ENCODE measurements at regions not wholly inside any gene's neighbourhood (a gene's known extent, or its start where the extent isn't known, plus 50 kb on each side); places are given as distances from the start of the nearest gene placed in this dataset.

DNA sequence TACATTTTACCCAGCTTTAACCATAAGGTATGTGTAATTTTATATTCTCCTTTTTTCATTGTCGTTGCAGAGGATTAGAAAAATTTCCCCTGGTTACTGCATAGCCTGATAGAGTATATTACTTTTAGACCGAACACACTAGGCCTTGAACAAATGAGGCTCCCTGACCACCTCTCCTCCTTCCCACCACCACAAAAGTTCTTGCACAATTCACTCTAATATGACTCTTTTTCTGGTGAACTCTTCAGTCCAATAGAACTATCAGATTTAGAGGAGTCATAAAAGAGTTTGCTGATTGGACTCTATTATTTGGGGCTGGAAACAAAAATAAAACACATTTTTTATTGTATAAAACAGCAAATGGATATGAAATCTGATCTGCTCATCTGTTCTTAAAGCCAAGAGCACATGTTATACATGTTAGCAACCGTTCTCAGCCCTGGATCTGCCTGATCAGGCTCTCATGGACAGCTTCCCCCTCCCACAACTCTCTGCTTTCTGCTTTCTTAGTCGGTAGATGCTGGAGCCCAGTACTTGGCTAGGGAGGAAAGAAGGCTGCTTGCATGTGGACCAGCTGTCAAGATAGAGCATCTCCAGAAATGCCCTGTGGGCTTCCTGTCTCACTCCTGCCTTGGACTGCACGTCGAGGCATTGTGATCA lies 83.5 kb downstream of the CD164 start:
- H3K27ac ChIP-seq, result no peak overlapping the region
- no peaks in the 10 kb centered on the region for H3K9me3 ChIP-seq (ENCODE audit: severe bottlenecking)
- DNase-seq, result no peak
- TF ChIP-seq, protein P1, sequence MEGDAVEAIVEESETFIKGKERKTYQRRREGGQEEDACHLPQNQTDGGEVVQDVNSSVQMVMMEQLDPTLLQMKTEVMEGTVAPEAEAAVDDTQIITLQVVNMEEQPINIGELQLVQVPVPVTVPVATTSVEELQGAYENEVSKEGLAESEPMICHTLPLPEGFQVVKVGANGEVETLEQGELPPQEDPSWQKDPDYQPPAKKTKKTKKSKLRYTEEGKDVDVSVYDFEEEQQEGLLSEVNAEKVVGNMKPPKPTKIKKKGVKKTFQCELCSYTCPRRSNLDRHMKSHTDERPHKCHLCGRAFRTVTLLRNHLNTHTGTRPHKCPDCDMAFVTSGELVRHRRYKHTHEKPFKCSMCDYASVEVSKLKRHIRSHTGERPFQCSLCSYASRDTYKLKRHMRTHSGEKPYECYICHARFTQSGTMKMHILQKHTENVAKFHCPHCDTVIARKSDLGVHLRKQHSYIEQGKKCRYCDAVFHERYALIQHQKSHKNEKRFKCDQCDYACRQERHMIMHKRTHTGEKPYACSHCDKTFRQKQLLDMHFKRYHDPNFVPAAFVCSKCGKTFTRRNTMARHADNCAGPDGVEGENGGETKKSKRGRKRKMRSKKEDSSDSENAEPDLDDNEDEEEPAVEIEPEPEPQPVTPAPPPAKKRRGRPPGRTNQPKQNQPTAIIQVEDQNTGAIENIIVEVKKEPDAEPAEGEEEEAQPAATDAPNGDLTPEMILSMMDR (IDR thresholded peaks at IDR 0.05; ENCODE audit: low read depth, low read length), result no peak
- H3K4me3 ChIP-seq (ENCODE audit: low read depth, low read length), result no peak overlapping the region
- no peaks in the 10 kb centered on the region for H3K27me3 ChIP-seq (ENCODE audit: insufficient read depth, low read depth, severe bottlenecking)
- no peaks in the 10 kb centered on the region for H3K36me3 ChIP-seq

- DNase-seq, result no peak
- H3K4me3 ChIP-seq (ENCODE audit: low read depth, low read length), result no peak overlapping the region
- no peaks in the 10 kb centered on the region for H3K27me3 ChIP-seq (ENCODE audit: insufficient read depth, low read depth, severe bottlenecking)
- no peaks in the 10 kb centered on the region for H3K9me3 ChIP-seq (ENCODE audit: severe bottlenecking)
- H3K36me3 ChIP-seq, result no peaks in the 10 kb centered on the region
- no peak overlapping the region for H3K27ac ChIP-seq
- TF ChIP-seq, protein P1 (IDR thresholded peaks at IDR 0.05; ENCODE audit: low read depth, low read length), result no peak
These were observed 84.7 kb downstream of the CD164 start for GRCh38 chr6:109297406-109298110.

GRCh38 chr6:109296971-109297372 lies 85.3 kb downstream of the CD164 start:
- TF ChIP-seq, protein P1 (IDR thresholded peaks at IDR 0.05; ENCODE audit: low read depth, low read length), result no peak
- no peaks in the 10 kb centered on the region for H3K27me3 ChIP-seq (ENCODE audit: insufficient read depth, low read depth, severe bottlenecking)
- no peak overlapping the region for H3K27ac ChIP-seq
- no peaks in the 10 kb centered on the region for H3K9me3 ChIP-seq (ENCODE audit: severe bottlenecking)
- H3K4me3 ChIP-seq (ENCODE audit: low read depth, low read length), result no peak overlapping the region
- no peak for DNase-seq
- no peaks in the 10 kb centered on the region for H3K36me3 ChIP-seq

DNA sequence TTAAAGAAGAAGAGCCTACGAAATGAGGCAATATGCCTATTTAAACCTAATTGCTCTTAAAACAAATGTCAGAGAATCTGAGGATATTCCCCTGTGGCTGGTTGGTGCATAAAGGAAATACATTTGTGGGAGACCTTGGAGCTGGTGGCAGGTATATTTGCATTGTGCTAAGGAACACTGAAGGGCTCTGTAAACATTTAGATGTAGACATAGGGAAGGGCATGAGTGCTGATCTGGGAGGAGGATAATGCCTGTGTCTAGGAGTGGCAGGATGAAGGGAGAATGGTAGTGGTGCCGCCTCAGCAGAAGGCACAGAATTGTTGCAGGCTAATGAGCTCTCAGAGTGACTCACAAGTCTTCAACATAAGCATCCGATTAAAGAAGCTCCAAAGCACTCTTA lies 85.8 kb downstream of the CD164 start:
- Histone ChIP-seq H3K4me3 (ENCODE audit: low read depth, low read length) (no peak overlapping the region), H3K9me3 (ENCODE audit: severe bottlenecking) (no peaks in the 10 kb centered on the region), H3K27ac (no peak overlapping the region), H3K27me3 (ENCODE audit: insufficient read depth, low read depth, severe bottlenecking) (no peaks in the 10 kb centered on the region), H3K36me3 (no peaks in the 10 kb centered on the region)
- TF ChIP-seq, protein P1 (IDR thresholded peaks at IDR 0.05; ENCODE audit: low read depth, low read length), result no peak
- DNase-seq, result no peak

DNA sequence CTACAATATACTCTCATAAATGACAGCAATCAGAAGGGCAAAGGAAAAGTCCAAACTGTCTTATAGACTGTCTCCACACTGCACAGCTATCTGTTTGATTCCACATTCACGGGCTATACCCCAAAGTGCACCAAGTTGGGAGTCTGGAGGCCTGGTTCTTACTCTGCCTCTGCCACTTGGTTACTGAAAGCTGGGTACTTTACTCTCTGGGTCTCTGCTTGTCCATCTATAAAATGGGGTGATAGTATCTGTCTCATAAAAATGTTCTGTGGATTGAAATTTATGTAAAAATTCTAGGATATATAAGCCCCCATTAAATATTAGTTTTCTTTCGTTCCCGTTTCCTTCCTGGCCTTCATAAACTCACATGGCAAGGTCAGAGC lies 86.5 kb downstream of the CD164 start:
- no peak for DNase-seq
- Histone ChIP-seq H3K4me3 (ENCODE audit: low read depth, low read length) (no peak overlapping the region), H3K9me3 (ENCODE audit: severe bottlenecking) (no peaks in the 10 kb centered on the region), H3K36me3 (no peaks in the 10 kb centered on the region), H3K27me3 (ENCODE audit: insufficient read depth, low read depth, severe bottlenecking) (no peaks in the 10 kb centered on the region), H3K27ac (no peak overlapping the region)
- TF ChIP-seq, protein P1 (IDR thresholded peaks at IDR 0.05; ENCODE audit: low read depth, low read length), result no peak

Data from WERI-Rb-1 (cell line).